IMR-90 (cell line): ENCODE measurements at regions not wholly inside any gene's neighbourhood (a gene's known extent, or its start where the extent isn't known, plus 50 kb on each side); places are given as distances from the start of the nearest gene placed in this dataset.
"Not testable (repeated sequence)": the region's sequence is repeated elsewhere in the genome, so short reads cannot be mapped to it uniquely, and the experiment has no call there.

Source experiments
- CHD1 ChIP-seq: IDR thresholded peaks from 2 replicates; pipeline ENCODE4 v1.6.1; 2012; ENCODE audit warnings: low read depth, low read length, improper control_type of control experiment
- CTCF ChIP-seq: conservative IDR thresholded peaks from 2 replicates; pipeline ENCODE4 v1.5.1; 2012; ENCODE audit warnings: mild to moderate bottlenecking, low read depth, low read length, improper control_type of control experiment
- FOS ChIP-seq: fragments of 150-350 bp; IDR thresholded peaks from 2 replicates; pipeline ENCODE4 v1.6.1; 2016; ENCODE audit warnings: low read depth, low read length
- MXI1 ChIP-seq: IDR thresholded peaks from 2 replicates; pipeline ENCODE4 v1.6.1; 2012; ENCODE audit warnings: low read depth, mild to moderate bottlenecking, low read length, moderate library complexity, borderline replicate concordance
- POLR2A ChIP-seq: IDR thresholded peaks from 2 replicates; pipeline ENCODE4 v1.6.1; 2012; ENCODE audit warnings: mild to moderate bottlenecking, low read depth, low read length
- SMC3 ChIP-seq: fragments of 150-350 bp; IDR thresholded peaks from 2 replicates; pipeline ENCODE4 v1.6.1; 2016; ENCODE audit warnings: low read depth, mild to moderate bottlenecking, antibody characterized with exemption, low read length, moderate library complexity
- USF2 ChIP-seq: fragments of 150-350 bp; IDR thresholded peaks from 2 replicates; pipeline ENCODE4 v1.6.1; 2017; ENCODE audit warnings: mild to moderate bottlenecking, antibody characterized with exemption, low read length, low read depth

- not testable (repeated sequence) for TF ChIP-seq USF2, CTCF, CHD1, POLR2A, MXI1, SMC3, FOS
Observed at GRCh38 chr10:46781001-46781400, 130.2 kb upstream of the PTPN20 start.
